Activated T-cell treated with anti-CD3 and anti-CD28 coated beads for 24 hours (primary cell): ENCODE measurements at regions not wholly inside any gene's neighbourhood (a gene's known extent, or its start where the extent isn't known, plus 50 kb on each side); places are given as distances from the start of the nearest gene placed in this dataset.
"Not testable (repeated sequence)": the region's sequence is repeated elsewhere in the genome, so short reads cannot be mapped to it uniquely, and the experiment has no call there.

Experiments used
- DNase-seq: peaks from one replicate; pipeline ENCODE4 v3.0.0-alpha.2; 2020; ENCODE audit warnings: low read depth

- not testable (repeated sequence) for DNase-seq
Measured at GRCh38 chr12:9543341-9543740, 64.4 kb downstream of the KLRB1 start.

GRCh38 chr12:9542827-9543226 is 64.9 kb downstream of the KLRB1 start:
- DNase-seq, result not testable (repeated sequence)

GRCh38 chr12:9515925-9516324 is 91.8 kb downstream of the KLRB1 start:
- not testable (repeated sequence) for DNase-seq

DNA sequence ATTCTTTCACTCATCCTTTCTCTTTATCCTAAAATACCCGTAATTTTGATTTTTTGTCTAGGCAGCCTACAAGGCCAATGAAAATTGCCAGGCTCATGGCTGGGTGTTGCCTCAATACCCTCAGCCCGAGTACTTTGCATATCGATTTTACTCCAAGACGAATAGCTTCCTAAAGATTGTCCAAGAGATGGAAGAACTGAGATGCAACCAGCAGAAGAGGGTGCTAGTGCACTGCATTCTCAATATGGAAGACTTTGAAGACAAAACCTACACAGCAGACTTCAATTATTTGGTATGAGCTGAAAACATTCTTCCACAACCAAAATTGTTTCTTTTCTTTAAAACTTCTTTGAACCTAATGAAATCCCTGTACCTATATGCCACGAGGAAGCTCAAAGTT is 95.0 kb downstream of the KLRB1 start:
- DNase-seq, result not testable (repeated sequence)

DNA sequence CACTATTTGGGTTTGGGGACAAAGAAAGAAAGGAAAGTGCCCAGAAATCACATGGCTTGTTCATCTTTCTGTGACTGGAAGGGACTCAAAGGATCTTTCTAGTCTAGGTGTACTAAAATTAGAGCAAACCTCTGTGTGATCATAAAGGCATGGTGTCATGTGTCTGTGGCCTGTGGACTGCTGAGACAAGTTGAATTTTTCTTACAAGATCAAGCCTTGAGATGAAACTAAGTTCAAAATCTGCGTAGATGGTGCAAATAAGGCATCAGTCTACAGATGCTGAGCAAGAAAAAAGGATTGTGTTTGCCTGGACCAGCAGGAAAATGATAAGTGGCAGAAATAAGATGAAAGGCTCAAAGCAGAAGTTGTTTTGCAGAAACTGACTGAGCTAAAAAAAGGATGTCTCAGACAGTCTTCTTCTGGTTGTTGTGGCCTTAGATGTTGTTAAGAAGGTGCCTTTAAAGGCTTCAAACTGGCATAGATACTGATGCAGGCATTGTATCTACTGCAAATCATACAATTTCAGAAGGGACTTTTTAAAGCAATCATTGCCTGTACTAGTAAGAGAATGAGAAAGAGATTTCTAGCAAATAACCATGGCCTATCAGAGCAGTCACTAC is 97.2 kb downstream of the KLRB1 start:
- not testable (repeated sequence) for DNase-seq

GRCh38 chr12:9509464-9510161 is 98.1 kb downstream of the KLRB1 start:
- no peak for DNase-seq

DNA sequence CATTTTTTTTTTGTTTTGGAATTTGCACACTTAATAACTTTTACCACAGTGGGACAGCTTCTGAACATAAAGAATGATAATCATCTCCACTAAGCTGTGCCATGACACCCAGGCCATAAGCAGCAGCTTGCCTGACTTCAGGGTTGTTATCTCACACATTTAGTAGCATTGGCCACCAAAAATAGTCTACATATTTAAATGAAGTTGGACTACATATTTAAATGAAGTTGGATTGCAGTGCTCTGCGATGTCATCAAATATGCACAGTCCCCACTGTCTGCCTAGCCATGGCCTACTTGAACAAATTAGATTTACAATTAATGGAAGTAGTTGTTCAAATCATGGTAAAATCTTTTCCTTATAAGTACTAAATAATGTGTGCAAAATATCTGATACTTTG is 101.0 kb downstream of the KLRB1 start:
- DNase-seq, result no peak

DNA sequence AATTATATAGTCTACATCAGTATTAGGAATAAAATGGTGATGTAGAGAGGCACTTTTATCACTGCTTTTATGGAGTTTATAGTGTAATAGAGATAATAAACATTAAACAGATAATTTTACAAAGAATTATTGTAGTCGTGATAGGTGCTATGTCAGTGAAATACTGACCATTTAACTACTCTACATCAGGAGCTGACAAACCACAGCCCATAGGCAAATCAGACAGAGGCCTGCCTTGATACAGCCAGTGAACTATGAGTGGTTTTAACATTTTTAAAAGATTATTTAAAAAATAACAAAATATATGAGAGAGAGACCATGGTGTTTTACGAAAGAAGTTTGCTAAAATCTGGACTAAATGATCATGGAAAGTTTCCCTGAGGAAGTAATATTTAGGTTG is 104.3 kb downstream of the KLRB1 start:
- DNase-seq, result not testable (repeated sequence)

DNA sequence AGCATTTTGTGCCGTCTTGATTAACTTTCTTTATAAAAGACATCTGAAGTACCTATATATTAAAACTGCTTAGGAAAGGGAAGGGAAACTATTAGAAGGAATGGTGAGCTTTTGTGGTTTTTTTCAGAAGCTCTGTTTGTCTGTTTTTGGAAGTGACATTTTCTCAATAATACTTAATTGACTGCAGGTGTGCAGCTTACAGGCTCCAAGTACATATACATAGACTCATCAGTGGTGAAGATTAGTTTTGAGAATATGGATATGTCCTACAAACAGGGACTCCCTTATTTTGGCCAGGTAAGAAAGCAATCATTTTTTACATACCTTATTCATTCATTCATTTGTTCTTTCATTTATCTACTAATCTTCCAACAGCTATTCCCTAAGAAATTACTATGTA is 104.9 kb downstream of the KLRB1 start:
- not testable (repeated sequence) for DNase-seq

GRCh38 chr12:9493325-9493724 is 114.4 kb downstream of the KLRB1 start:
- DNase-seq, result not testable (repeated sequence)

DNA sequence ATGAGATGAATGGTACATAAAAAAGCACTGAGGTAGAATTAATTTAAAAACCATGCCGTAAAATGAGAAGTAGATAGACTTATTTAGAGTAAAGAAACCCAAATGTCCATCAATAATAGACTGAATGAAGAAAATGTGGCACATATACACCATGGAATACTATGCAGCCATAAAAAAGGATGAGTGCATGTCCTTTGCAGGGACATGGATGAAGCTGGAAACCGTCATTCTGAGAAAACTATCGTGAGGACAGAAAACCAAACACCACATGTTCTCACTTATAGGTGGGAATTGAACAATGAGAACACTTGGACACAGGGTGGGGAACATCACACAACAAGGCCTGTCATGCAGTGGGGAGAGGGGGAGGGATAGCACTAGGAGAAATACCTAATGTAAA is 126.4 kb downstream of the KLRB1 start:
- not testable (repeated sequence) for DNase-seq

- not testable (repeated sequence) for DNase-seq
Measured at GRCh38 chr12:9474197-9474596, 133.5 kb downstream of the KLRB1 start.

DNA sequence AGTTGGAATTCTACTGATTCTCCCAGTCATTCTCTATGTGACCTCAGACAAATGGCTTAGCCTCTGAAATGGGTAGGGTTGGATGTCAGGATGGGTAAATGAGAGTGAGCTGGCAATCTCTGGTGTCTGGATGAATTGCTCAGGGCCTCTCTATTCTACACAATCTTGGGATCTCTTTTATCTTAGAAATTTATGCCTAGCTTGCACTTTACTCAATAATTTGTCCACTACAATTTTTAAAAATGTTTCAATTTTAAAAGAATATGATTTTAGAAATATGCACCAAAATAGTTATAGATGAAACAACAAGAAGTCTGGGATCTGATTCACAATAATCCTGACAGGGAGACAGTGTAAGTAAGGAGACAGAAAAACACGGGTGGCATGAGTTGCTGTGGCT is 134.1 kb downstream of the KLRB1 start:
- DNase-seq, result not testable (repeated sequence)

- DNase-seq, result not testable (repeated sequence)
Measured at GRCh38 chr12:9471501-9471900, 136.2 kb downstream of the KLRB1 start.

DNA sequence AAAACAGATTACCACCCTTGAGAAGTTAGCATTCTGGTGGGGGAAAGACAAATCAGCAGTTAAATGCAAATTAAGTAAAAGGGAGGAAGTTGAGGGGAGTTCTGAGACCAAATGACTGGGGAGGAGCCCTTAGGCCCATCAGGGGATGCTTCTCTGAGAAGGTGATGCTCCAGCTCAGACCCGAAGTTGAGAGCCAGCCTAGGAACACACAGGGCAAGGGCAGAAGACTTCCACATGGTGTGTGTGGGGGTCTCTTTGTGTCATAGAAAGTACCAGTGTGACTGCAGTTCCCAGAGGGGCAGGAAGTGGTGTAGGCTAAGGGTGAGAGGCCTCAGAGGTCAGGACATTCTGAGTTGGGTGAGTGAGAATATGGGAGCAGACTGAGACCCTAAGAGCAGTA is 137.3 kb downstream of the KLRB1 start:
- not testable (repeated sequence) for DNase-seq

- DNase-seq, result not testable (repeated sequence)
Measured at GRCh38 chr12:9469956-9470355, 137.8 kb downstream of the KLRB1 start.

- DNase-seq, result not testable (repeated sequence)
Measured at GRCh38 chr12:9469463-9469862, 138.3 kb downstream of the KLRB1 start.

GRCh38 chr12:9468998-9469397 is 138.7 kb downstream of the KLRB1 start:
- peak; percentile 23 for DNase-seq

DNA sequence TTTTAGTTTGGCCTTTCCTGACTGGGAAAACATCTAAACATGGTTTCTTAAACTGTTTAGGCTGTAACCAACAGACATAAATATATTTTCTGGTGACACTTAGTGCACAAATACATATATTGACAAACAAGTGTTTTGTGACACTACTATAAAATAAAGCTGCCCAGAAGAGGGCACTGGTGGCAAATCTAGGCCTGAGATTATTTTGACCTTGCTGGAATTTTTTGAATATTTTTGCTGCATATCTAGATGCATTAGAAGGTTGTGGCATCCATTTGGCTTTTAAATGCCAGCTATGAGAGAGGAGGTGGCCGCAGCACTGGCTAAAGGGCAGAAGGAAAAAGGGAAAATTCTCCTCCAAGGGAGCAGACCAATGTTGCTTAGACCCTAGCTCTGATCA is 139.6 kb downstream of the KLRB1 start:
- not testable (repeated sequence) for DNase-seq

DNA sequence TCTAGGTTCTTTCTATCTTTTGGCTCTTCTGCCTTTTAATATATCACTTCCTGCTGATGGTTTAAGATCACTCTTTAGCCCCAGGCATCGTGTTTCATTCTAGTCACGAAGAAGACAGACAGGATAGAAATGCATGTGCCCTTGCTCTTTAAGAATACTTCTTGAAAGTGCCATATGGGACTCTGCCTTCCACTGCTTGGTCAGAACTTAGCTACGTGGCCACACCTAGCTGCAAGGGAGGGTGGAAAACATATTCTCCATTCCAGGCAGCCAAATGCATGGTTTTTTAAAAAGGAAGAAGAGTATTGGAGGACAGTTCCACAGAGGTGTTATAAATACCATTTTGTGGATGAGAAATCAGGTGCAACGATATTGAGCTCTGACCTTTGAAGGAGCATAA is 143.3 kb downstream of the KLRB1 start:
- no peak for DNase-seq

DNA sequence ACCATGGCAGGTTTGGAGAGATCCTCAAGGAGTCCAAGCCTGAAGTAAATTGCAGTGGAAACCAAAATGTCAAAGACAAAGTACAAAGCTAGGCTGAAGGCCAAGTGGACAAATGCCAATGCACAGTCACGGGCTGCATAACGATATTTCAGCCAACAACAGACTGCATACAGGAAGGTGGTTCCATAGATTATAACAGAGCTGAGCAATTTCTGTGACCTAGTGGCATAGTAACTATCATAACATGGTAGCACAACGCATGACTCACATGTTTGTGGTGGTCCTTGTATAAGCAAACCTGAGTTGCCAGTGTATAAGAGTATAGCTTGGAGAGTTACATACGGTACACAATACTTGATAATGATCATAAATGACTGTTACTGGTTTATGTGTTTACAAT is 152.2 kb downstream of the KLRB1 start:
- not testable (repeated sequence) for DNase-seq

GRCh38 chr12:9454021-9454420 is 153.7 kb downstream of the KLRB1 start:
- not testable (repeated sequence) for DNase-seq

- DNase-seq, result not testable (repeated sequence)
Measured at GRCh38 chr12:9450127-9450567, 157.6 kb downstream of the KLRB1 start.
